H9 (cell line): ENCODE measurements at regions not wholly inside any gene's neighbourhood (a gene's known extent, or its start where the extent isn't known, plus 50 kb on each side); places are given as distances from the start of the nearest gene placed in this dataset.

ENCODE experiments used
- DNase-seq: peaks from one replicate; pipeline ENCODE4 v3.0.0-alpha.2; 2017
- H2AFZ ChIP-seq: one replicate; pipeline ENCODE4 v1.6.1; 2013; ENCODE audit warnings: mild to moderate bottlenecking, low read length, control low read depth, moderate library complexity
- H2AK5ac ChIP-seq: 2 replicates; pipeline ENCODE4 v1.6.1; 2013; ENCODE audit warnings: low read length, control low read depth, mixed read lengths; ENCODE audit not compliant: insufficient read length
- H2BK120ac ChIP-seq: one replicate; pipeline ENCODE4 v1.6.1; 2013; ENCODE audit warnings: low read depth, mild to moderate bottlenecking, low read length, control low read depth, inconsistent platforms; ENCODE audit not compliant: poor library complexity, severe bottlenecking
- H2BK12ac ChIP-seq: 2 replicates; pipeline ENCODE4 v1.6.1; 2013; ENCODE audit warnings: low read length, control low read depth, mixed read lengths, low read depth; ENCODE audit not compliant: insufficient read length
- H2BK15ac ChIP-seq: 2 replicates; pipeline ENCODE4 v1.6.1; 2013; ENCODE audit warnings: low read depth, low read length, control low read depth
- H2BK20ac ChIP-seq: one replicate; pipeline ENCODE4 v1.6.1; 2013; ENCODE audit warnings: low read depth, mild to moderate bottlenecking, low read length, control low read depth, inconsistent platforms; ENCODE audit not compliant: poor library complexity, severe bottlenecking
- H2BK5ac ChIP-seq: 2 replicates; pipeline ENCODE4 v1.6.1; 2013; ENCODE audit warnings: low read length, control low read depth, mixed read lengths; ENCODE audit not compliant: insufficient read length
- H3K14ac ChIP-seq: 2 replicates; pipeline ENCODE4 v1.6.1; 2013; ENCODE audit warnings: low read length, control low read depth; ENCODE audit not compliant: insufficient read depth
- H3K18ac ChIP-seq: 2 replicates; pipeline ENCODE4 v1.6.1; 2013; ENCODE audit warnings: low read depth, mild to moderate bottlenecking, mixed read lengths, low read length, control low read depth; ENCODE audit not compliant: insufficient read length
- H3K23ac ChIP-seq: 2 replicates; pipeline ENCODE4 v1.6.1; 2013; ENCODE audit warnings: low read length, control low read depth, mixed read lengths, low read depth; ENCODE audit not compliant: insufficient read length
- H3K23me2 ChIP-seq: 2 replicates; pipeline ENCODE4 v1.6.1; 2013; ENCODE audit warnings: low read depth, mild to moderate bottlenecking, mixed read lengths, low read length, control low read depth; ENCODE audit not compliant: insufficient read length, poor library complexity, severe bottlenecking
- H3K27ac ChIP-seq: 2 replicates; pipeline ENCODE4 v1.5.1; 2013; ENCODE audit warnings: low read length, control low read depth, mixed read lengths, low read depth; ENCODE audit not compliant: insufficient read length
- H3K27me3 ChIP-seq: 2 replicates; pipeline ENCODE4 v1.6.1; 2013; ENCODE audit warnings: low read length, control low read depth, inconsistent platforms; ENCODE audit not compliant: insufficient read depth
- H3K4ac ChIP-seq: 2 replicates; pipeline ENCODE4 v1.6.1; 2013; ENCODE audit warnings: low read depth, mild to moderate bottlenecking, control low read depth, inconsistent platforms, low read length, moderate library complexity
- H3K4me1 ChIP-seq: 2 replicates; pipeline ENCODE4 v1.6.1; 2013; ENCODE audit warnings: low read length, control low read depth, inconsistent platforms; ENCODE audit not compliant: insufficient read depth
- H3K4me2 ChIP-seq: 2 replicates; pipeline ENCODE4 v1.6.1; 2013; ENCODE audit warnings: low read length, control low read depth, mixed read lengths; ENCODE audit not compliant: insufficient read length, insufficient read depth
- H3K56ac ChIP-seq: 2 replicates; pipeline ENCODE4 v1.6.1; 2013; ENCODE audit warnings: low read depth, mild to moderate bottlenecking, mixed read lengths, low read length, control low read depth; ENCODE audit not compliant: insufficient read length
- H3K79me1 ChIP-seq: 2 replicates; pipeline ENCODE4 v1.6.1; 2013; ENCODE audit warnings: low read depth, mild to moderate bottlenecking, moderate library complexity, low read length, control low read depth, inconsistent platforms; ENCODE audit not compliant: insufficient read depth, poor library complexity, severe bottlenecking
- H3K79me2 ChIP-seq: 2 replicates; pipeline ENCODE4 v1.6.1; 2013; ENCODE audit warnings: low read length, control low read depth, inconsistent platforms; ENCODE audit not compliant: insufficient read depth
- H3K9ac ChIP-seq: 2 replicates; pipeline ENCODE4 v1.6.1; 2013; ENCODE audit warnings: low read length, control low read depth, mixed read lengths; ENCODE audit not compliant: insufficient read length; ENCODE audit errors: extremely low read depth
- H3K9me3 ChIP-seq: one replicate; pipeline ENCODE4 v1.6.1; 2013; ENCODE audit warnings: low read depth, low read length, inconsistent platforms; ENCODE audit not compliant: control insufficient read depth
- H3T11ph ChIP-seq: one replicate; pipeline ENCODE4 v1.6.1; 2013; ENCODE audit warnings: mild to moderate bottlenecking, low read length, control low read depth, inconsistent platforms
- H4K20me1 ChIP-seq: one replicate; pipeline ENCODE4 v1.6.1; 2013; ENCODE audit not compliant: control insufficient read depth, insufficient read length, insufficient read depth
- H4K5ac ChIP-seq: 2 replicates; pipeline ENCODE4 v1.6.1; 2013; ENCODE audit warnings: low read depth, mild to moderate bottlenecking, mixed read lengths, low read length, control low read depth; ENCODE audit not compliant: insufficient read length
- H4K8ac ChIP-seq: replicated peaks from 2 replicates; pipeline ENCODE4 v1.6.1; 2013; ENCODE audit warnings: low read length, control low read depth, mixed read lengths, low read depth; ENCODE audit not compliant: insufficient read length
- H4K91ac ChIP-seq: 2 replicates; pipeline ENCODE4 v1.6.1; 2013; ENCODE audit warnings: low read depth, mild to moderate bottlenecking, moderate library complexity, mixed read lengths, low read length, control low read depth; ENCODE audit not compliant: insufficient read length
- H3K27ac Mint-ChIP-seq, 3 experiments: 2 replicates in 2 of 3; 3 replicates in 1 of 3; pipeline ENCODE4 v1.8.0; 2020 to 2021; ENCODE audit warnings: mixed read lengths in 3 of 3, mild to moderate bottlenecking in 1 of 3, moderate library complexity in 1 of 3
- H3K27me3 Mint-ChIP-seq: 2 replicates; pipeline ENCODE4 v1.8.0; 2021; ENCODE audit warnings: low read depth, mild to moderate bottlenecking, moderate library complexity, mixed read lengths
- H3K36me3 Mint-ChIP-seq, 3 experiments: 2 replicates in 2 of 3; 3 replicates in 1 of 3; pipeline ENCODE4 v1.8.0; 2020 to 2021; ENCODE audit warnings: low read depth in 3 of 3, mixed read lengths in 3 of 3; ENCODE audit not compliant: insufficient read depth in 1 of 3
- H3K4me1 Mint-ChIP-seq, 2 experiments: 2 replicates each; pipeline ENCODE4 v1.8.0; 2020; ENCODE audit warnings: mixed read lengths in 2 of 2
- H3K4me3 Mint-ChIP-seq, 2 experiments: 2 replicates in 1 of 2; 3 replicates in 1 of 2; pipeline ENCODE4 v1.8.0; 2020 to 2021; ENCODE audit warnings: mild to moderate bottlenecking in 2 of 2, mixed read lengths in 2 of 2, moderate library complexity in 1 of 2
- H3K9me3 Mint-ChIP-seq, 2 experiments: 2 replicates in 1 of 2; 3 replicates in 1 of 2; pipeline ENCODE4 v1.8.0; 2020; ENCODE audit warnings: mild to moderate bottlenecking in 2 of 2, mixed read lengths in 2 of 2, moderate library complexity in 1 of 2
- CTCF ChIP-seq: fragments of 200-600 bp; sonication (generic); conservative IDR thresholded peaks from 3 replicates; pipeline ENCODE4 v1.8.0; 2021; ENCODE audit warnings: antibody characterized with exemption, mild to moderate bottlenecking
- WGBS: extraction: QIAGEN DNeasy Blood & Tissue Kit; methylation state at CpG from one replicate; pipeline ENCODE4 v1.1.7; 2013; ENCODE audit warnings: missing lambda C conversion rate, low lambda C conversion rate, mixed read lengths; ENCODE audit not compliant: insufficient read length; ENCODE audit errors: extremely low coverage; 5-methylcytosine and 5-hydroxymethylcytosine counted together

GRCh38 chr12:105860561-105861207 is 278.1 kb downstream of the NUAK1 start:
- peaks cover 6% of the 10 kb centered on the region for H3K4me1 ChIP-seq
- H3K9me3 ChIP-seq = no peaks in the 10 kb centered on the region
- H3K79me2 ChIP-seq = no peaks in the 10 kb centered on the region
- H3K14ac ChIP-seq = no peak overlapping the region
- H3K18ac ChIP-seq = no peak overlapping the region
- WGBS = no CpG with 5 or more reads among the region's 3 CpGs
- no peak overlapping the region for H3T11ph ChIP-seq
- DNase-seq = no peak
- H3K79me1 ChIP-seq = no peaks in the 10 kb centered on the region
- H3K23me2 ChIP-seq = no peaks in the 10 kb centered on the region
- no peak overlapping the region for H2BK5ac ChIP-seq
- no peaks in the 10 kb centered on the region for H3K36me3 Mint-ChIP-seq
- no peak overlapping the region for H3K23ac ChIP-seq
- H2AFZ ChIP-seq = no peak overlapping the region
- no peak overlapping the region for H2BK15ac ChIP-seq
- H4K8ac ChIP-seq = no peak overlapping the region
- peaks cover 12 to 15% of the 10 kb centered on the region in 2 experiments for H3K4me1 Mint-ChIP-seq
- H3K4me2 ChIP-seq = no peak overlapping the region
- no peak overlapping the region for H3K9ac ChIP-seq
- H3K4ac ChIP-seq = no peak overlapping the region
- no peak overlapping the region for H2AK5ac ChIP-seq
- no peak overlapping the region for H2BK120ac ChIP-seq
- H2BK12ac ChIP-seq = no peak overlapping the region
- H2BK20ac ChIP-seq = no peak overlapping the region
- H3K4me3 Mint-ChIP-seq = no peak overlapping the region
- no peak for TF ChIP-seq CTCF
- H3K27me3 ChIP-seq = no peaks in the 10 kb centered on the region
- H3K56ac ChIP-seq = no peak overlapping the region
- peak overlapping the region in 1 of 3 experiments; percentile 45; a peak in 1 of 7 replicates for H3K27ac Mint-ChIP-seq
- H4K91ac ChIP-seq = no peak overlapping the region
- H3K27ac ChIP-seq = no peak overlapping the region
- H3K9me3 Mint-ChIP-seq = no peaks in the 10 kb centered on the region; a peak in 1 of 5 replicates
- no peak overlapping the region for H4K5ac ChIP-seq
- H3K27me3 Mint-ChIP-seq = peaks cover 1% of the 10 kb centered on the region; the same call in 1 of the 2 replicates
- H4K20me1 ChIP-seq = no peaks in the 10 kb centered on the region
